NCI-H1048 (cell line): ENCODE measurements at regions not wholly inside any gene's neighbourhood (a gene's known extent, or its start where the extent isn't known, plus 50 kb on each side); places are given as distances from the start of the nearest gene placed in this dataset.

Experiments used
- DNase-seq: peaks from one replicate; lab custom pipeline; 2025; lab: John Stamatoyannopoulos, UW

DNA sequence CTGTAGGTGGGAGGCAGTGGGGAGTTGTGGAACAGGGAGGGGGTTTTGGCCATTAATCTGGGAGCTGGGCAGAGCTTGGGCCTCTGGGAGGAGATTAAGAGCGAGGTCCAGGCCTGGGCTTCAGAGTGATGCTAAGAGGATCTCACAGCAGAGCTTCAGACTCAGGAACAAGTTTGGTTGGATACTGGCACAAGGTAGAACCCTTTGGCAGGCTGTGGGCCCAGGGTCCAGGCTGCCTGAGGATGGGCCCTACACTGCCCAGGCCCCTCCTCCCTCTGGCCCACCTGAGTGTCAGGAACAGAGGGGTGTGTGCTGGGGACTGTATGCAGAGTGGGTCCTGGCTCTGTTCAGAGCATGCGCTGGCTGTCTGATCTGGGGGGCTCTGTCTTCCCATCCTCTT is 334.9 kb downstream of the CYP26B1 start:
- no peak for DNase-seq

DNA sequence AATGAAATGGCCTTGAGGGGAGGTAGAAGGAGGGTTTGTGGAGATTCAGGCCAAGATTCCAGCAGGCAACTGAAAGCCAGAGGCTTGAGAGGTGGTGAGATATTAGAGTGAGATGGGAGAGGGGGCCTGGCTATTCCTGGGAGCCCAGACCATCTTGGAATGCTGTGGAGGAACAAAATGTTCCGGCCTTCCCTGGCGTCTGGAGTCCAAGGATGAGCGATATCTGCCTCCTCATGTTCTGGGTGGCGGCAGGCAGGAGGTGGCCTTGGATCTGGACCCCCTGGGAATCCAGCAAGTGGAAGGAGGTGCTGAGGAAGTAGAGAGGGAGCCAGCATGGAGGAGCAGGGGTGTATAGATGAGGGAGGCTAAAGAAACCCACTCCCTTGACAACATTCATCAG is 335.9 kb downstream of the CYP26B1 start:
- no peak for DNase-seq

GRCh38 chr2:71811157-71811556 is 336.5 kb downstream of the CYP26B1 start:
- no peak for DNase-seq

- no peak for DNase-seq
Observed at GRCh38 chr2:71807581-71808451, 339.8 kb downstream of the CYP26B1 start.

DNA sequence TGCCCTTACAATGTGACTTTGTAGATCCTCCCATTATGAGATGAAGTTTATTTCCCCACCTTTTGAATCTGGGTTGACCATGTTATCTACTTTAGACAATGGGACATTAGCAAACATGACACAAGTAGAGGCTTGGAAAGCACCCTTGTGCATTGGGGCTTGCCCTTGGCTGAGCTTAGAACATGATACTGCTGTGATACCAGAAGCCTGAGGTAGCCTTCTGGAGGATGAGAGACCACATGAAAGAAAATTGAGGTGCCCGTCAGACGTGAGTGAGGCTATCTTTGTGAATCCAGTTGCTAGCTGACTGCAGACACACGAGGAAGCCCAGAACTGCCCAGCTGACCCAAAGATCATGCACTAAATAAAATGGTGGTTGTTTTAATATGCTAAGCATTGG is 341.2 kb downstream of the CYP26B1 start:
- no peak for DNase-seq

GRCh38 chr2:71804281-71804751 is 343.3 kb downstream of the CYP26B1 start:
- no peak for DNase-seq

GRCh38 chr2:71803398-71803797 is 344.3 kb downstream of the CYP26B1 start:
- DNase-seq: no peak

DNA sequence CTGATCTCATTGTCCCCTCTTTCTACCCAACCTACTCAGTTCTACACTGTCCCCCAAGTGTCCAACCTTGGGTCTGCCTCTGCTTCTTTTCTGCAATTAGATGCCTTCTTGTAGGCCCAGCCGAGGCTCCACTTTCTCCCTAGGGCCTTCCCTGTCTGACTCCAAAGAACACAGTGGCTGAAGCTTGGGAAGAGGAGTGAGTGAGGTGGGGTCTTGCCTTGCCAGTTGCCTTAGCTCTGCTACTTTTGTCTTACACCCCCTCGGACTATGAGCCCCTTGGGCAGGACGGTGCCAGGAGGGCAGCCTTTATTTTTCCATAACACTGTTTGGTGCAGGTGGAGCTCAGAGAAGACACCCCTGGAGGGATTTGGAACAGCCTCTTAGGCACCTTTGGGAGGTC is 345.1 kb downstream of the CYP26B1 start:
- no peak for DNase-seq

DNA sequence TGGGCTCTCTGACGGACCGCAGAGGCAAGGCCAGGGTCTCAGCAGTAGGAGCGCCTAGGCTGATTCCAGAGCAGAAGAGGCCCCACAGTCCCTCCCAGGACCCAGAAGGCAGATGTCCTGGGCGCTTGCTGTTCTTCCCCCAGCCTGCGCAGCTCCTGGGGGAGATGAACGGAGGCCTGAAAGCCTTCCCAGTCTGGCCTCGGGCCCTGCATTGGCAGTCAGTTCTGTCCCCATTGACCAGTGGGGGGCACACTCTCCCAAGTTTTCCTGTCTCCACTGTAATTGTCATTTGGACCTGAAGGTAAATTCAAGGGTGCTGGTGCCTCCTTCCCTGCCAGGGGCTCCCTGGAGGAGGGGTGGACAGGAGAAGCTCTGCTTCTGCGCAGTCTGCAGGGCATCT is 345.7 kb downstream of the CYP26B1 start:
- DNase-seq: no peak

GRCh38 chr2:71801556-71801955 is 346.1 kb downstream of the CYP26B1 start:
- DNase-seq: no peak

- no peak for DNase-seq
Observed at GRCh38 chr2:71800851-71801250, 346.8 kb downstream of the CYP26B1 start.

- no peak for DNase-seq
Observed at GRCh38 chr2:71800106-71800809, 346.9 kb downstream of the DYSF start.

GRCh38 chr2:71799013-71799575 is 345.7 kb downstream of the DYSF start:
- DNase-seq: no peak

DNA sequence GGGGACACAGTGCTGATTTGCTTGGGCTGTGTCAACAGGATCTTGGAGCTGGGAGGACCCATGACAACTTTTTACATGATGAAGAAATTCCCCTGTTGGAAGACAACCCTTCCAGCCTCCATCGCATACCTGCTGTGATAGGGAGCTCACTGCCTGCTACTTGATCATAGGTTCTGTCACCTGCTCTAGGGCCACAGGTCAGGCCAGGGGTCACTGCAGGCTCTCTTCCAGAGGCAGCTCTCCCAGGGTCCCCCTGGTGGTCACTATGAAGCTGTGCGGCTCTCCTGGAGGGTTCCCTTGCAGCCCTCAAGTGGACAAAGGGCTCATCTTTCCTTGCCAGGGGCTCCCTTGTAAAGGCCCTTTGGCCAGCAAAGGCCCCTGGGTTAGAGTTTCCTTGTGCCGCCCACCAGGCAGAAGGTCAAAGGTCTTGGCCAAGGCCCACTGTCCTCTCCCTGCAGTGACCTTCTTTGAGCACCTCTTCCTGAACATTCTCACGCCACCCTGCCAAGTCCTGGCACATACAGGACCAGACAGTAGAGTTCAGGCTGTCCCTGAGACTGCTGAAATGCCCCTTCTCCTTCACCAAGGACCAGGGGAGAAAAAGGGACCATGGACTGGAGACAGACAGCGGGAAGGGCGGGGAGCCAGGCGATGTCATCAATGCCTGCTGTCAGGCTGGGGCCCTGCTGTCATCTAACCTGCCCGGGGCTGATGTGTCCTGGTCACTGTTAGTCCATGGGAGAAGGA is 345.1 kb downstream of the DYSF start:
- DNase-seq: no peak

- DNase-seq: no peak
Observed at GRCh38 chr2:71797035-71797810, 343.9 kb downstream of the DYSF start.

DNA sequence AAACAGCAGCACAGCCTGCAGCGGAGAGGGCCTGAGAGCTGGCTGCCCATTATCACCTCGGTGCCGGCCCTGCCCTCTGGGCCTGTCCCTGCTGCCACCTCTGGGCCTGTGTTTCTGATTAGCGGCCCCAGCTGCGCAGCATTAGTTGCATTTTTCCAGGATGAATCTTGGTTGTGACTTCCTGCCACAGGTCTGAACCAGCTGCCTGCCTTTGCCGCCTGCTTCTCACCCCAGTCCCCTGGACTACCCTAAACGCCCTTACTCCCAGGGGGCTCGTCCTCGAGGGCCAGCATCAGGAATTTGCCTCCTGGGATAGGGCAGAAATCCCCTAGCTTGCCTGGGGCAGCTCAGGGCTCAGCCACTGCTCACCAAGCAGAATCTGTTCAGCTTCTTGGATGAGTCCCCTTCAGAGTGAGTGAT is 342.8 kb downstream of the DYSF start:
- no peak for DNase-seq

DNA sequence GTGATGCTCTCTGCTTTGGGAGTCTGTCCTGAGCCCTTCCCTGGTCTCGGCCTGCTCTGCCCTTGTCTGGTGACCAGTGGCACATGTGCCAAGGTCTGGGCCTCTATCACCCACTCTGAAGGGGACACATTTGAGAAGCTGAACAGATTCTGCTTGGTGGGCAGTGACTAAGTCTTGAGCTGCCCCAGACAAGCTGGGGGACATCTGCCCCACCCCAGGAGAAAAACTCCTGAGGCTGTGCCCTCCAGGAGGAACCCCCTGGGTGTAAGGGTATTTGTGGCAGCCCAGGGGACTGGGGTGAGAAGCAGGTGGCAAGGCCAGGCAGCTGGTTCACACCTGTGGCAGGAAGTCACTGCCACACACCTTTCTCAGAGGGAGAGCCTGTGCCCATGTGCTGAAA is 342.1 kb downstream of the DYSF start:
- no peak for DNase-seq

DNA sequence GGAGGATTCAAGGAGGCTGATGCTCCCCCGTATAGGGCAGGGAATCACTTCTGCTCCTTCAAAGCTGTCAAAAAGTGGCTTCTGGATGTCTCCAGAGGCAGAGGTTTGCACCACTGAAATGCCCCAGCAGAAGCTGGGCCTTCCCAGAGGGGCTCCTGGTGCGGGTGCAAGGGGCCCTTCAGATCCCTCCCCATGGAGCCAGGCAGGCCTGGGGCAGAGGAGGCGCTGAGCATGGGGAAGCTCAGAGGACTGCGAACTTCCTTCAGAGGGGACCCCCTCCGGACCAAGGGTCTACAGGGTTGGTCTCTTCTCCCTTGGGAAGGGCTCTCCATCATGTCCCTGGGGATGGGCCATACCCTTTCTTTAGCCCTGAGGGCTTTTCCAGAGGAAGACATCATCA is 341.2 kb downstream of the DYSF start:
- no peak for DNase-seq

DNA sequence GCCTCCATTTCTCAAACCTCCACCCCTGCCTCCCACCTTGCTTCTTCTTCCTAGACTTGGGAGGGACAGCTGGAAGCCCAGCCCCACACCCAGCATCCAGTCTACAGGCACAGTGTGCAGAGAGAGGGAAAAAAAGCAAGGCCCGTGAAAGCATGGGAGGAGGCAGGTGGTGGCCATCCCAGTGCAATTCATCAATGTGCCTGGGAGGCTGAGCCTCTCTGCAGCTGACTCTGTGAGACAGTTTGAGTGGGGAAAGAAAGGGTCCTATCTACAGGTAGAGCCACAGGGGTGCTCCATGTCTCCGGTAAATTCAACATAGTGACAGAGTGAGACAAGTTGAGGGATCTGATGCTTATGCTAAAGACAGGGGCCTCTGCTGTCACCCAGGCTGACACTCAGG is 340.6 kb downstream of the DYSF start:
- no peak for DNase-seq

DNA sequence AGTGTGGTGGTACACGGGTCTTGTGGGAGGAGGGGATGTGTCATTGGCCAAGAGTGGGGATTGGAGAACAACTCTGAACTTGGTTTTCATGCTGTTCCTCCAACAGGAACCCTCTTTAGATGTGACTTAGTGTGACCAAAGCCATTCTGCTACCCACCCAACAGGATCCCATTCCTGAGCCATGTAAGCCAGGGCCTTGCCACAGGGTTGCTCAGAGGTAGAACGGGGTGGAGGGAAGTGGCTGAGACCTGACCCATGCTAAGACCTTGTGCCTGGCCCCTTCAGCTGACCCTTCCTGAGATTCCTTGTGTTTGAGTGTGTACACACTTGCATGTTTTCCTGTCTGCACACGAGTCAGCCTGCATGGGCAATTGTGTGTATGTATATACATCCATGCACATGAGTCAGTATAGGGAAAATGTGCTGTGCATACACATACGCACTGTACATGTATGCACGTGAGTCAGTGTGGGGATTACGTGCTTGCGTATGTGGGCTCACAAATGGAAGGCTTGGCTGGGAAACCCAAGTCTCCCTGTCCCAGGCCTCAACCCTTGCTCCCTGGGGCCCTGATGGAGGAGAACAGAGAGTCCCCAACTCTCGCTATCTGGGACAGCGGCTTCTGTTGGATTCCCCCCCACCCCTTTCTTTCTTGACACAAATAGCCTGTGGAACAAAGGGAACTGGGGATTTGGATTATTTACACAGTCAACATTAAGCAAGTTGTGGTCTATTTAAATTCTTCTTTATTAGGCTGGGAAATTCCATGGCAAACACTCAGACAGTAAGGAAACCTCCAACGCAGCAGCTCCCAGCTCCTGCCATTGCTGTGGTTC is 339.8 kb downstream of the DYSF start:
- DNase-seq: no peak
